GM21447 (cell line): ENCODE measurements at regions not wholly inside any gene's neighbourhood (a gene's known extent, or its start where the extent isn't known, plus 50 kb on each side); places are given as distances from the start of the nearest gene placed in this dataset.
A peak's percentile ranks its signal among the peaks of the same experiment; 100 is the strongest.

ENCODE experiments used
- ATAC-seq: cut with Tn5 transposase; IDR thresholded peaks from one replicate; pipeline ENCODE4 v1.9.1; 2021; ENCODE audit not compliant: unreplicated experiment

DNA sequence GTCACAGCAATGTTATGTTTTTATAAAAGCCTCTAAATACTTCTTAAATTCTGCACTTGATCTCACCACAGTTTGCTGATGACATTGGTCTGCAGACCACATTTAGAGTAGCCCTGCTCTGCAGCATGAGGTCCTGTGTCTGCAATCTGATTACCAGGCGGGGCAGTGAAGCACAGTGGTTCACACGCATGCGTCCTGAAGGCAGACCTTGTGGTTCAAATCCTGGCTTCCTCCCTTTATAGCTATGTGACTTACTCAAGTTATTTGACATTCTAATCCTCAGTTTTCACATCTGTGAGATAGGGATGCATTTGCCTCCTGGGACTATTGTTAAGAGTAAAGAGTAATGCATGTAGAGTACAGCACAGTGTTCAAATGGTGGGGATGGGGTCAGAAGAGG is 50.3 kb downstream of the BMAL2 start:
- no peak for ATAC-seq

DNA sequence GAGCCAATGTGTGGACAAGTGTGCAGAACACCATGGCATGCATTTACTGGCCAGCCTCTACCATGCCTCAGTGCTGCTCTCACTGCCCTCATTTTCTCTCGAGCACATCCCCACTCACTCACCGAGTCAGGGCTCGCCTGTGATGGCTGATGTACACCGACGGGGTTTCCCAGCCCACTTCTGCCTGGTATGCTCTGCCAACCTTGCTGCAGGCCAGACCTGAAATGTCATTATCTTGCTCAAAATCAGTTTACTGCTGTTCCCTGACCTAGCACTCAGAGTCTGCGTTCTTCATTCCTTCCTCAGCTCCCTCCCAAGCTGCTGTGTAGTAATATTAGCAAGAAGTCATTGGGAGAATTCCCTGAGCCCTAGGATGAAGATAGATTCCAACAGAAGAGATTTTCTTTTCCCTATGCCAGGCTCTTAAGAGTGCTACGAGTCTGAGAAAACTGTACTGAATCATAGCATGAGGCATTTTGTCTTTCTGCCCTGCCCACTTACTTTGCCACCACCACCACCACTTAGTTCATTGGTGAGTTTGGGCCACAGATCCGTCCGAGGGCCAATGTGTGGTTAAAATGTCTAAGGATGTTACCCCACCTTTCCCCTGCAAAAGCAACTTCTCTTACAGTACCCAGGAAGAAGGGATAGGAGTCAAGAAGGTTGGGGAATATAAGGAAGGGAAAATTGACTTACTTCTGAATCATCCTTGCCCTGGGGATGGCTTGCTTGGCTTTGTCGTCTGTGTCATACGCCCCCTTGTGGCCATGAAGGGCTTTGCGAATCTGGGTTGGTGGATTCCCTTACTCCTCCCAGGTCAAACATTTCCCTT is 51.0 kb downstream of the BMAL2 start:
- peak; percentile 68 for ATAC-seq

DNA sequence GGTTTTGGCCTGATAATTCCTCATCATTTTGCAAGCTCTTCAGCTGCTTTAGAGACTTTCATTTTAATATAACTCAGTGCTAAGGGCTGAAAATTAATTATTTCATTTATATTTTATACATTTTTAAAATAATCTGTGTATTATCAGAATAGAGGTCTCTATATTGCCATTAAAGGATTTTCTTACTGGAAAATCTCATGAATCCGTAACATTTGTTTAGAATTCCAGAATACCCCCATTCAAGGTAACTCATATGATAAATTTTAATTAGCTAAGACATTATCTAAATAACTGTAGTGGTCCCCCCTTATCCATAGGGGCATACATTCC is 51.6 kb downstream of the BMAL2 start:
- ATAC-seq: no peak

DNA sequence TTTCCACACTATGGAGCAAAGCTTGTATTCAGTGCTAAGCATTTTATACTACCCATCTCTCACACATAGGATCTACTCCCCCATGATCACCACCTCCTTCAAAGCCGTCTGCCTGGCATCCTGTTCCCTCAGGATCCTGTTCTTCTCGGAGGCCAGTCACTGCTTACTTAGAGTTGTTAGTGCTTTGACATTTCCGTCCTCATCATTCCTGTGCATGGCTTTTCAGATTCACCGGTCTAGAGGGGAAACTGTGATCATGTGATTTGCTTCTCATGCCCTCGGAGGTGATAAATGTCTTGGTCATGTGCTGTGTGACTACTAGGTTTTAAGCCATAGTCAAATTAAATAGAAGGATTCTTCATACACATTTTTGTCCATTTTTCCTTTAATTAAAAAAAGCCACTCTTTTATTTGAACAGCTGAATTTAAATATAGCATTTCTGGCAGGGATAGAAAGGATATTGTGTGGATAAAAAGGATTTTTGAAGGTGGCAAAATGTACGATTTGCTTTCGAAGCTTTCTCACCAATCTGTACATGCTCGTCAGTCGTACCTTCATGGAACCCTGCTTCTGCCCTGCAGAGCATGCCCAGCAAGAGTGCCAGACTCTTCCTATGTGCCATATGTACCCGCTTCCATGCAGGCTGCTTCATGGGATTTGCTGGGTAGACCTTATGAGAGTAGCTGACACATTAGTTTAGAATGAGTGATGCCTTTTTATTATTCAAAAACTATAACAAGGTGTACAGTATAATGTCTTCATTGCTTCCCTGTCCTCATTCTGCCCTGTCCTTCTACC is 53.3 kb downstream of the BMAL2 start:
- no peak for ATAC-seq

- ATAC-seq: no peak
These were observed 54.8 kb downstream of the BMAL2 start for GRCh38 chr12:27387473-27387872.

- no peak for ATAC-seq
These were observed 56.0 kb downstream of the BMAL2 start for GRCh38 chr12:27388650-27389049.

DNA sequence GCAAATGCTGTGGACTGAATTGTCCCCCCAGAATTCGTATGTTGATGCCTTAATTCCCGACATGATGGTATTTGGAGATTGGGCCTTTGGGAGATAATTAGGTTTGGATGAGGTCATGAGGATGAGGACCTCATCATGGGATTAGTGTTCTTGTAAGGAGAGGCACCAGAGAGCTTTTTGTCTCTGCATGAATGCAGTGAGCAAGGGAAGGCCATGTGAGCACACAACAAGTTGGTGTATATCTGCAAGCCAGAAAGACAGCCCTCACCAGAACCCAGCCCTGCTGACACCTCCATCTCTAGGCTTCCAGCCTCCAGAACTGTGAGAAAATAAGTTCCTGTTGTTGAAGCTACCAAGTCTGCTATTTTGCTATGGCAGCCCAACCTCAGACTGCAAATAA is 51.9 kb upstream of the SMCO2 start:
- ATAC-seq: no peak

GRCh38 chr12:27396216-27396815 is 50.2 kb upstream of the SMCO2 start:
- ATAC-seq: no peak
